GM23338 (cell line): ENCODE measurements at regions not wholly inside any gene's neighbourhood (a gene's known extent, or its start where the extent isn't known, plus 50 kb on each side); places are given as distances from the start of the nearest gene placed in this dataset.

Experiments used
- CREB1 ChIP-seq: fragments of 250-450 bp; sonication (Bioruptor Pico); IDR thresholded peaks from 2 replicates; pipeline ENCODE4 v1.5.0; 2020; ENCODE audit warnings: low read depth, mild to moderate bottlenecking, moderate library complexity
- EZH2 ChIP-seq: fragments of 200-600 bp; sonication (generic); IDR thresholded peaks from one replicate; pipeline ENCODE4 v1.8.0; 2017; ENCODE audit warnings: antibody characterized with exemption, mild to moderate bottlenecking, low read depth; ENCODE audit not compliant: unreplicated experiment
- EZH2phosphoT487 ChIP-seq: fragments of 200-600 bp; sonication (generic); IDR thresholded peaks from one replicate; pipeline ENCODE4 v1.8.1; 2018; ENCODE audit warnings: antibody characterized with exemption; ENCODE audit not compliant: unreplicated experiment
- JUNB ChIP-seq: IDR thresholded peaks from one replicate; pipeline ENCODE4 v1.6.1; 2016; ENCODE audit warnings: antibody characterized with exemption; ENCODE audit not compliant: unreplicated experiment
- NANOG ChIP-seq: IDR thresholded peaks from 2 replicates; pipeline ENCODE4 v1.6.1; 2016; ENCODE audit warnings: antibody characterized with exemption, borderline replicate concordance
- POLR2AphosphoS5 ChIP-seq: IDR thresholded peaks from 2 replicates; pipeline ENCODE4 v1.6.1; 2016; ENCODE audit warnings: antibody characterized with exemption, low read depth
- STAT1 ChIP-seq: IDR thresholded peaks from one replicate; pipeline ENCODE4 v1.6.1; 2016; ENCODE audit warnings: antibody characterized with exemption; ENCODE audit not compliant: unreplicated experiment
- ZNF331 ChIP-seq: fragments of 250-450 bp; sonication (Bioruptor Pico); IDR thresholded peaks from 2 replicates; pipeline ENCODE4 v1.5.0; 2020; ENCODE audit warnings: low read depth, mild to moderate bottlenecking, moderate library complexity
- TF ChIP-seq, protein P1 (sequence below): fragments of 250-450 bp; sonication (Bioruptor Pico); IDR thresholded peaks from 2 replicates; pipeline ENCODE4 v1.5.0; 2020; ENCODE audit warnings: mild to moderate bottlenecking, moderate library complexity
- TF ChIP-seq, protein P2 (sequence below): IDR thresholded peaks from one replicate; pipeline ENCODE4 v1.6.1; 2018; ENCODE audit warnings: antibody characterized with exemption; ENCODE audit not compliant: unreplicated experiment

DNA sequence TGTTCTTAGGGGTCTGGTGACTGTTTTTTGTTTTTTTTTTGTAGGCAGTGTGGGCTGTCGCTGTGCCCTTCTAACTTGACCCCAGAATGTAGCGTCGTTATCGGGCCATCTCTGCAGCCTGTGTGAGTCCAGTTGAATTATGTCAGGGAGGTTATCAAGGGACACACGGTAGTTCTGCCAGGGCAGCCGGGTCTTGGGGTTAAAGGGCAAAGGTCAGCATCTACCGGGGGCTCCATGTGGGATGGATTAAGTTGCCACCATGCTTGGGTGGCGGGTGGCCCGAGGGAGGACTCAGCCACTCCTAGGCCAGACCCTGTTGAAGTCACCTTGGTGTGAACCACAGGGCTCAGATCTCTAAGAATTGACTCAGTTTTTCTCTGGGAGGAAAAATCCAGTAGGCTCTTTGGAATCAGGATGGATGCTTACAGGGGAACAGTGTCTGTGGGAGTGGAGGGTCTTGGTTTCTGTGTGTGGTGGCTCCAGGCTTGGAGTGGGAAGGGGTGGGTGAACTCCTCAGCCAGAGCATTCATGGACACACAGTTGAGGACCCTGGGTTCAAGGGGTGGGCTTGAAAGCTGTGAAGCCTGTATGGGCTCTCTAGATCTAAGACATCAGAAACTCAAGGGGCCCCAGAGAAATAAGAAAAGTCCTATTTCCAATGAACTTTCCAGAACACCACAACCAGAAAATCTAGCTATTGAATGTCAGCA is 191.7 kb downstream of the IRF8 start (continued):
- TF ChIP-seq, protein P1, sequence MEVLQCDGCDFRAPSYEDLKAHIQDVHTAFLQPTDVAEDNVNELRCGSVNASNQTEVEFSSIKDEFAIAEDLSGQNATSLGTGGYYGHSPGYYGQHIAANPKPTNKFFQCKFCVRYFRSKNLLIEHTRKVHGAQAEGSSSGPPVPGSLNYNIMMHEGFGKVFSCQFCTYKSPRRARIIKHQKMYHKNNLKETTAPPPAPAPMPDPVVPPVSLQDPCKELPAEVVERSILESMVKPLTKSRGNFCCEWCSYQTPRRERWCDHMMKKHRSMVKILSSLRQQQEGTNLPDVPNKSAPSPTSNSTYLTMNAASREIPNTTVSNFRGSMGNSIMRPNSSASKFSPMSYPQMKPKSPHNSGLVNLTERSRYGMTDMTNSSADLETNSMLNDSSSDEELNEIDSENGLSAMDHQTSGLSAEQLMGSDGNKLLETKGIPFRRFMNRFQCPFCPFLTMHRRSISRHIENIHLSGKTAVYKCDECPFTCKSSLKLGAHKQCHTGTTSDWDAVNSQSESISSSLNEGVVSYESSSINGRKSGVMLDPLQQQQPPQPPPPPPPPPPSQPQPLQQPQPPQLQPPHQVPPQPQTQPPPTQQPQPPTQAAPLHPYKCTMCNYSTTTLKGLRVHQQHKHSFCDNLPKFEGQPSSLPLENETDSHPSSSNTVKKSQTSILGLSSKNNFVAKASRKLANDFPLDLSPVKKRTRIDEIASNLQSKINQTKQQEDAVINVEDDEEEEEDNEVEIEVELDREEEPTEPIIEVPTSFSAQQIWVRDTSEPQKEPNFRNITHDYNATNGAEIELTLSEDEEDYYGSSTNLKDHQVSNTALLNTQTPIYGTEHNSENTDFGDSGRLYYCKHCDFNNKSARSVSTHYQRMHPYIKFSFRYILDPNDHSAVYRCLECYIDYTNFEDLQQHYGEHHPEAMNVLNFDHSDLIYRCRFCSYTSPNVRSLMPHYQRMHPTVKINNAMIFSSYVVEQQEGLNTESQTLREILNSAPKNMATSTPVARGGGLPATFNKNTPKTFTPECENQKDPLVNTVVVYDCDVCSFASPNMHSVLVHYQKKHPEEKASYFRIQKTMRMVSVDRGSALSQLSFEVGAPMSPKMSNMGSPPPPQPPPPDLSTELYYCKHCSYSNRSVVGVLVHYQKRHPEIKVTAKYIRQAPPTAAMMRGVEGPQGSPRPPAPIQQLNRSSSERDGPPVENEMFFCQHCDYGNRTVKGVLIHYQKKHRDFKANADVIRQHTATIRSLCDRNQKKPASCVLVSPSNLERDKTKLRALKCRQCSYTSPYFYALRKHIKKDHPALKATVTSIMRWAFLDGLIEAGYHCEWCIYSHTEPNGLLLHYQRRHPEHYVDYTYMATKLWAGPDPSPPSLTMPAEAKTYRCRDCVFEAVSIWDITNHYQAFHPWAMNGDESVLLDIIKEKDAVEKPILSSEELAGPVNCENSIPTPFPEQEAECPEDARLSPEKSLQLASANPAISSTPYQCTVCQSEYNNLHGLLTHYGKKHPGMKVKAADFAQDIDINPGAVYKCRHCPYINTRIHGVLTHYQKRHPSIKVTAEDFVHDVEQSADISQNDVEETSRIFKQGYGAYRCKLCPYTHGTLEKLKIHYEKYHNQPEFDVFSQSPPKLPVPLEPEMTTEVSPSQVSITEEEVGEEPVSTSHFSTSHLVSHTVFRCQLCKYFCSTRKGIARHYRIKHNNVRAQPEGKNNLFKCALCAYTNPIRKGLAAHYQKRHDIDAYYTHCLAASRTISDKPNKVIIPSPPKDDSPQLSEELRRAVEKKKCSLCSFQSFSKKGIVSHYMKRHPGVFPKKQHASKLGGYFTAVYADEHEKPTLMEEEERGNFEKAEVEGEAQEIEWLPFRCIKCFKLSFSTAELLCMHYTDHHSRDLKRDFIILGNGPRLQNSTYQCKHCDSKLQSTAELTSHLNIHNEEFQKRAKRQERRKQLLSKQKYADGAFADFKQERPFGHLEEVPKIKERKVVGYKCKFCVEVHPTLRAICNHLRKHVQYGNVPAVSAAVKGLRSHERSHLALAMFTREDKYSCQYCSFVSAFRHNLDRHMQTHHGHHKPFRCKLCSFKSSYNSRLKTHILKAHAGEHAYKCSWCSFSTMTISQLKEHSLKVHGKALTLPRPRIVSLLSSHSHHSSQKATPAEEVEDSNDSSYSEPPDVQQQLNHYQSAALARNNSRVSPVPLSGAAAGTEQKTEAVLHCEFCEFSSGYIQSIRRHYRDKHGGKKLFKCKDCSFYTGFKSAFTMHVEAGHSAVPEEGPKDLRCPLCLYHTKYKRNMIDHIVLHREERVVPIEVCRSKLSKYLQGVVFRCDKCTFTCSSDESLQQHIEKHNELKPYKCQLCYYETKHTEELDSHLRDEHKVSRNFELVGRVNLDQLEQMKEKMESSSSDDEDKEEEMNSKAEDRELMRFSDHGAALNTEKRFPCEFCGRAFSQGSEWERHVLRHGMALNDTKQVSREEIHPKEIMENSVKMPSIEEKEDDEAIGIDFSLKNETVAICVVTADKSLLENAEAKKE, result no peak
- TF ChIP-seq ZNF331 (CRISPR knock-in tag), result no peak
- no peak for TF ChIP-seq CREB1 (CRISPR knock-in tag)
- no peak for TF ChIP-seq POLR2AphosphoS5
- TF ChIP-seq, protein P2, sequence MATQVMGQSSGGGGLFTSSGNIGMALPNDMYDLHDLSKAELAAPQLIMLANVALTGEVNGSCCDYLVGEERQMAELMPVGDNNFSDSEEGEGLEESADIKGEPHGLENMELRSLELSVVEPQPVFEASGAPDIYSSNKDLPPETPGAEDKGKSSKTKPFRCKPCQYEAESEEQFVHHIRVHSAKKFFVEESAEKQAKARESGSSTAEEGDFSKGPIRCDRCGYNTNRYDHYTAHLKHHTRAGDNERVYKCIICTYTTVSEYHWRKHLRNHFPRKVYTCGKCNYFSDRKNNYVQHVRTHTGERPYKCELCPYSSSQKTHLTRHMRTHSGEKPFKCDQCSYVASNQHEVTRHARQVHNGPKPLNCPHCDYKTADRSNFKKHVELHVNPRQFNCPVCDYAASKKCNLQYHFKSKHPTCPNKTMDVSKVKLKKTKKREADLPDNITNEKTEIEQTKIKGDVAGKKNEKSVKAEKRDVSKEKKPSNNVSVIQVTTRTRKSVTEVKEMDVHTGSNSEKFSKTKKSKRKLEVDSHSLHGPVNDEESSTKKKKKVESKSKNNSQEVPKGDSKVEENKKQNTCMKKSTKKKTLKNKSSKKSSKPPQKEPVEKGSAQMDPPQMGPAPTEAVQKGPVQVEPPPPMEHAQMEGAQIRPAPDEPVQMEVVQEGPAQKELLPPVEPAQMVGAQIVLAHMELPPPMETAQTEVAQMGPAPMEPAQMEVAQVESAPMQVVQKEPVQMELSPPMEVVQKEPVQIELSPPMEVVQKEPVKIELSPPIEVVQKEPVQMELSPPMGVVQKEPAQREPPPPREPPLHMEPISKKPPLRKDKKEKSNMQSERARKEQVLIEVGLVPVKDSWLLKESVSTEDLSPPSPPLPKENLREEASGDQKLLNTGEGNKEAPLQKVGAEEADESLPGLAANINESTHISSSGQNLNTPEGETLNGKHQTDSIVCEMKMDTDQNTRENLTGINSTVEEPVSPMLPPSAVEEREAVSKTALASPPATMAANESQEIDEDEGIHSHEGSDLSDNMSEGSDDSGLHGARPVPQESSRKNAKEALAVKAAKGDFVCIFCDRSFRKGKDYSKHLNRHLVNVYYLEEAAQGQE, result no peak
- no peak for TF ChIP-seq STAT1
- no peak for TF ChIP-seq EZH2
- no peak for TF ChIP-seq EZH2phosphoT487
- TF ChIP-seq JUNB, result no peak
- TF ChIP-seq NANOG, result no peak
